ENCODE measurements at regions not wholly inside any gene's neighbourhood (a gene's known extent, or its start where the extent isn't known, plus 50 kb on each side); places are given as distances from the start of the nearest gene placed in this dataset.
"Not testable (repeated sequence)": the region's sequence is repeated elsewhere in the genome, so short reads cannot be mapped to it uniquely, and the experiment has no call there.

GRCh38 chr12:75744607-75745256 is 233.3 kb upstream of the KRR1 start:
- Histone ChIP-seq H3K36me3 (no peaks in the 10 kb centered on the region), H3K27ac (no peak overlapping the region), H3K9me3 (no peaks in the 10 kb centered on the region), H3K27me3 (no peaks in the 10 kb centered on the region), H3K4me3 (no peak overlapping the region), H3K4me1 (no peaks in the 10 kb centered on the region)
- intact Hi-C loops (cut with DNase I; ENCODE audit: low total_unique reads): no loop called here
- TF ChIP-seq POLR2A (IDR thresholded peaks at IDR 0.05) (no peak), CTCF (IDR thresholded peaks at IDR 0.05) (no peak), POLR2AphosphoS5 (IDR thresholded peaks at IDR 0.05) (no peak)
- DNase-seq (ENCODE audit: low spot score in 2 of 2): no peak

GRCh38 chr12:75742961-75743360 is 231.6 kb upstream of the KRR1 start:
- no peak overlapping the region for H3K27ac ChIP-seq
- DNase-seq (ENCODE audit: low spot score in 2 of 2): no peak

GRCh38 chr12:75742048-75742447 is 230.6 kb upstream of the KRR1 start:
- Histone ChIP-seq H3K4me1 (no peaks in the 10 kb centered on the region), H3K27me3 (no peaks in the 10 kb centered on the region), H3K9me3 (no peaks in the 10 kb centered on the region), H3K36me3 (no peaks in the 10 kb centered on the region), H3K4me3 (no peak overlapping the region), H3K27ac (no peak overlapping the region)
- intact Hi-C loops (cut with DNase I; ENCODE audit: low total_unique reads): no loop called here
- no peak for DNase-seq (ENCODE audit: low spot score in 2 of 2)
- TF ChIP-seq CTCF (IDR thresholded peaks at IDR 0.05) (no peak), POLR2A (IDR thresholded peaks at IDR 0.05) (no peak), POLR2AphosphoS5 (IDR thresholded peaks at IDR 0.05) (no peak)

More at GRCh38 chr12:75742961-75743360, 231.6 kb upstream of the KRR1 start:
- intact Hi-C loops (cut with DNase I; ENCODE audit: low total_unique reads): no loop called here
- H3K36me3 ChIP-seq: no peaks in the 10 kb centered on the region
- no peak for TF ChIP-seq CTCF (IDR thresholded peaks at IDR 0.05)
- TF ChIP-seq POLR2AphosphoS5 (IDR thresholded peaks at IDR 0.05): no peak
- TF ChIP-seq POLR2A (IDR thresholded peaks at IDR 0.05): no peak
- H3K4me3 ChIP-seq: no peak overlapping the region
- H3K4me1 ChIP-seq: no peaks in the 10 kb centered on the region
- no peaks in the 10 kb centered on the region for H3K27me3 ChIP-seq
- no peaks in the 10 kb centered on the region for H3K9me3 ChIP-seq

GRCh38 chr12:75739912-75740311 is 228.5 kb upstream of the KRR1 start:
- Histone ChIP-seq H3K4me3 (no peak overlapping the region), H3K36me3 (no peaks in the 10 kb centered on the region), H3K9me3 (no peaks in the 10 kb centered on the region), H3K27me3 (no peaks in the 10 kb centered on the region), H3K4me1 (no peaks in the 10 kb centered on the region), H3K27ac (no peak overlapping the region)
- DNase-seq (ENCODE audit: low spot score in 2 of 2): no peak
- intact Hi-C loops (cut with DNase I; ENCODE audit: low total_unique reads): no loop called here
- no peak for TF ChIP-seq CTCF (IDR thresholded peaks at IDR 0.05)
- no peak for TF ChIP-seq POLR2A (IDR thresholded peaks at IDR 0.05)
- no peak for TF ChIP-seq POLR2AphosphoS5 (IDR thresholded peaks at IDR 0.05)

- H3K27me3 ChIP-seq; H3K27ac ChIP-seq; intact Hi-C loops (cut with DNase I; ENCODE audit: low total_unique reads); H3K4me3 ChIP-seq; H3K4me1 ChIP-seq; DNase-seq (ENCODE audit: low spot score in 2 of 2); H3K36me3 ChIP-seq; H3K9me3 ChIP-seq: not testable (repeated sequence)
These were observed 227.7 kb upstream of the KRR1 start for GRCh38 chr12:75739098-75739497.

- intact Hi-C loops (cut with DNase I; ENCODE audit: low total_unique reads): no loop called here
- Histone ChIP-seq H3K4me1 (no peaks in the 10 kb centered on the region), H3K27ac (no peak overlapping the region)
These were observed 227.1 kb upstream of the KRR1 start for GRCh38 chr12:75738486-75738885.

More at GRCh38 chr12:75738486-75738885, 227.1 kb upstream of the KRR1 start:
- DNase-seq (ENCODE audit: low spot score in 2 of 2): no peak
- Histone ChIP-seq H3K4me3 (no peak overlapping the region), H3K36me3 (no peaks in the 10 kb centered on the region), H3K27me3 (no peaks in the 10 kb centered on the region), H3K9me3 (no peaks in the 10 kb centered on the region)
- no peak for TF ChIP-seq CTCF (IDR thresholded peaks at IDR 0.05)

Measured in breast epithelium (tissue), 4 donors.